HEK293 (cell line): ENCODE measurements at regions not wholly inside any gene's neighbourhood (a gene's known extent, or its start where the extent isn't known, plus 50 kb on each side); places are given as distances from the start of the nearest gene placed in this dataset.

ENCODE experiments used
- CTCF ChIA-PET: fragments of 350-600 bp; formaldehyde crosslinking; extraction: SDS; loops from one replicate; lab custom pipeline; 2021; ENCODE audit warnings: antibody characterized with exemption; lab: Yijun Ruan, JAX
- POLR2A ChIA-PET: fragments of 300-600 bp; formaldehyde crosslinking; extraction: SDS; loops from one replicate; lab custom pipeline; 2020; ENCODE audit warnings: antibody characterized with exemption, inconsistent platforms; lab: Yijun Ruan, JAX
- H3K27ac ChIP-seq: fragments of 200-500 bp; sonication (Bioruptor generic); 2 replicates; pipeline ENCODE4 v1.5.1; 2014; ENCODE audit warnings: low read depth, low read length, control low read depth, inconsistent platforms; ENCODE audit errors: extremely low read depth
- H3K36me3 ChIP-seq, 2 experiments: fragments of 200-500 bp in 1 of 2; sonication (Bioruptor generic) in 1 of 2; 1 replicate in 1 of 2; 2 replicates in 1 of 2; pipeline ENCODE4 v1.5.1; 2014 to 2017; ENCODE audit warnings: inconsistent platforms in 2 of 2, low read length in 2 of 2; ENCODE audit not compliant: control insufficient read depth in 2 of 2, insufficient read depth in 1 of 2
- H3K4me1 ChIP-seq: fragments of 200-500 bp; sonication (Bioruptor generic); 2 replicates; pipeline ENCODE4 v1.5.1; 2014; ENCODE audit warnings: mild to moderate bottlenecking, low read length, inconsistent platforms; ENCODE audit not compliant: control insufficient read depth, insufficient read depth
- H3K4me3 ChIP-seq: 2 replicates; pipeline ENCODE4 v1.5.1; 2011; ENCODE audit warnings: low read depth, mild to moderate bottlenecking, control low read depth, low read length, moderate library complexity
- H3K9me3 ChIP-seq: fragments of 200-500 bp; sonication (Bioruptor generic); 2 replicates; pipeline ENCODE4 v1.5.1; 2014; ENCODE audit warnings: low read depth, low read length, inconsistent platforms; ENCODE audit not compliant: control insufficient read depth, insufficient read depth
- GLIS1 ChIP-seq: fragments of 450-650 bp; formaldehyde crosslinking; IDR thresholded peaks from 2 replicates; pipeline ENCODE4 v1.5.1; 2016; ENCODE audit warnings: missing biosample characterization, missing genetic modification characterization
- INSM2 ChIP-seq: fragments of 450-650 bp; formaldehyde crosslinking; IDR thresholded peaks from 2 replicates; pipeline ENCODE4 v1.5.1; 2016; ENCODE audit warnings: missing biosample characterization, missing genetic modification characterization
- KLF10 ChIP-seq: fragments of 450-650 bp; IDR thresholded peaks from 2 replicates; pipeline ENCODE4 v1.5.1; 2018; ENCODE audit warnings: missing biosample characterization, mild to moderate bottlenecking, missing genetic modification characterization
- MZF1 ChIP-seq: fragments of 450-650 bp; formaldehyde crosslinking; IDR thresholded peaks from 2 replicates; pipeline ENCODE4 v1.5.1; 2017; ENCODE audit warnings: missing biosample characterization, missing genetic modification characterization, borderline replicate concordance
- OSR2 ChIP-seq: fragments of 450-650 bp; formaldehyde crosslinking; IDR thresholded peaks from 2 replicates; pipeline ENCODE4 v1.5.1; 2016; ENCODE audit warnings: missing biosample characterization, missing genetic modification characterization
- OVOL3 ChIP-seq: fragments of 450-650 bp; formaldehyde crosslinking; IDR thresholded peaks from 2 replicates; pipeline ENCODE4 v1.5.1; 2016; ENCODE audit warnings: missing biosample characterization, missing genetic modification characterization
- REPIN1 ChIP-seq: fragments of 450-650 bp; formaldehyde crosslinking; IDR thresholded peaks from 2 replicates; pipeline ENCODE4 v1.5.1; 2017; ENCODE audit warnings: missing biosample characterization, missing genetic modification characterization, low read depth
- SETDB1 ChIP-seq: IDR thresholded peaks from one replicate; pipeline ENCODE4 v1.6.1; 2017; ENCODE audit warnings: mild to moderate bottlenecking, low read length, moderate library complexity, mixed read lengths; ENCODE audit not compliant: insufficient read length
- YY2 ChIP-seq: fragments of 450-650 bp; formaldehyde crosslinking; IDR thresholded peaks from 2 replicates; pipeline ENCODE4 v1.5.1; 2016; ENCODE audit warnings: missing biosample characterization, missing genetic modification characterization
- ZBTB1 ChIP-seq: fragments of 450-650 bp; formaldehyde crosslinking; IDR thresholded peaks from 2 replicates; pipeline ENCODE4 v1.5.1; 2016; ENCODE audit warnings: missing biosample characterization, missing genetic modification characterization
- ZNF132 ChIP-seq: fragments of 450-650 bp; formaldehyde crosslinking; IDR thresholded peaks from 2 replicates; pipeline ENCODE4 v1.5.1; 2017; ENCODE audit warnings: missing biosample characterization, missing genetic modification characterization, borderline replicate concordance
- ZNF174 ChIP-seq: fragments of 450-650 bp; formaldehyde crosslinking; IDR thresholded peaks from 2 replicates; pipeline ENCODE4 v1.5.0; 2017; ENCODE audit warnings: missing biosample characterization, mild to moderate bottlenecking, missing genetic modification characterization
- ZNF239 ChIP-seq: fragments of 450-650 bp; formaldehyde crosslinking; IDR thresholded peaks from 2 replicates; pipeline ENCODE4 v1.5.1; 2016; ENCODE audit warnings: missing biosample characterization, missing genetic modification characterization
- ZNF274 ChIP-seq, 2 experiments: fragments of 200-500 bp in 1 of 2; fragments of 450-650 bp in 1 of 2; sonication (Bioruptor generic) in 1 of 2; formaldehyde crosslinking in 1 of 2; IDR thresholded peaks; 2 replicates each; pipeline versions ENCODE4 v1.5.1 to v1.6.1; 2014 to 2016; ENCODE audit warnings: borderline replicate concordance in 1 of 2, inconsistent platforms in 1 of 2, low read length in 1 of 2, missing biosample characterization in 1 of 2, missing genetic modification characterization in 1 of 2
- ZNF311 ChIP-seq: fragments of 450-650 bp; formaldehyde crosslinking; IDR thresholded peaks from 2 replicates; pipeline ENCODE4 v1.5.1; 2017; ENCODE audit warnings: missing biosample characterization, missing genetic modification characterization, borderline replicate concordance
- ZNF354C ChIP-seq: fragments of 450-650 bp; formaldehyde crosslinking; IDR thresholded peaks from 2 replicates; pipeline ENCODE4 v1.5.1; 2016; ENCODE audit warnings: missing biosample characterization, missing genetic modification characterization, low read depth, borderline replicate concordance
- ZNF394 ChIP-seq: fragments of 450-650 bp; formaldehyde crosslinking; IDR thresholded peaks from 2 replicates; pipeline ENCODE4 v1.5.1; 2016; ENCODE audit warnings: missing biosample characterization, missing genetic modification characterization, mild to moderate bottlenecking, moderate library complexity, borderline replicate concordance
- ZNF426 ChIP-seq: fragments of 450-650 bp; formaldehyde crosslinking; IDR thresholded peaks from 2 replicates; pipeline ENCODE4 v1.5.1; 2017; ENCODE audit warnings: missing biosample characterization, missing genetic modification characterization, mild to moderate bottlenecking, inconsistent platforms, moderate library complexity
- ZNF48 ChIP-seq: fragments of 450-650 bp; formaldehyde crosslinking; IDR thresholded peaks from 2 replicates; pipeline ENCODE4 v1.5.1; 2016; ENCODE audit warnings: missing biosample characterization, missing genetic modification characterization
- ZNF488 ChIP-seq: fragments of 450-650 bp; formaldehyde crosslinking; IDR thresholded peaks from 2 replicates; pipeline ENCODE4 v1.5.1; 2016; ENCODE audit warnings: missing biosample characterization, missing genetic modification characterization
- ZNF548 ChIP-seq: fragments of 450-650 bp; formaldehyde crosslinking; IDR thresholded peaks from 2 replicates; pipeline ENCODE4 v1.5.1; 2016; ENCODE audit warnings: missing biosample characterization, missing genetic modification characterization

GRCh38 chr1:38360807-38361206 is 314.2 kb upstream of the POU3F1 start:
- Histone ChIP-seq H3K9me3 (no peaks in the 10 kb centered on the region), H3K27ac (no peak overlapping the region), H3K36me3 (no peaks in the 10 kb centered on the region), H3K4me3 (no peak overlapping the region), H3K4me1 (no peaks in the 10 kb centered on the region)
- POLR2A ChIA-PET = no interaction called here
- TF ChIP-seq ZNF174 (tag by site-specific recombination) = no peak
- no peak for TF ChIP-seq GLIS1 (tag by site-specific recombination)
- TF ChIP-seq ZNF132 (tag by site-specific recombination) = no peak
- TF ChIP-seq ZNF548 (tag by site-specific recombination) = no peak
- CTCF ChIA-PET = no interaction called here

GRCh38 chr1:38353956-38354355 is 307.4 kb upstream of the POU3F1 start:
- CTCF ChIA-PET = interaction anchor here (0.6 kb wide), 1 partner anchor 352 kb away, joined by 3 read pairs; no protein-coding TSS in a partner anchor
- H3K36me3 ChIP-seq = no peaks in the 10 kb centered on the region
- no peak overlapping the region for H3K4me3 ChIP-seq
- H3K4me1 ChIP-seq = no peaks in the 10 kb centered on the region
- POLR2A ChIA-PET = no interaction called here
- no peaks in the 10 kb centered on the region for H3K9me3 ChIP-seq
- H3K27ac ChIP-seq = no peak overlapping the region
- no peak for TF ChIP-seq KLF10 (tag by site-specific recombination)
- no peak for TF ChIP-seq ZNF354C (tag by site-specific recombination)

- no peak for TF ChIP-seq OSR2 (tag by site-specific recombination)
- no peak for TF ChIP-seq MZF1
- no peak for TF ChIP-seq ZNF426 (tag by site-specific recombination)
- no peak for TF ChIP-seq ZNF274 (IDR thresholded peaks at IDR 0.05; ENCODE audit: low read length)
- TF ChIP-seq ZNF274 (tag by site-specific recombination; IDR thresholded peaks at IDR 0.05; ENCODE audit: borderline replicate concordance) = no peak
- ChIA-PET POLR2A (no interaction called here), CTCF (interaction anchor here (0.6 to 0.8 kb wide), 2 partner anchors 324 to 377 kb away, joined by 3 read pairs; no protein-coding TSS in a partner anchor)
- Histone ChIP-seq H3K27ac (no peak overlapping the region), H3K4me1 (no peaks in the 10 kb centered on the region), H3K9me3 (no peaks in the 10 kb centered on the region), H3K36me3 (no peaks in the 10 kb centered on the region), H3K4me3 (no peak overlapping the region)
These were observed 306.3 kb upstream of the POU3F1 start for GRCh38 chr1:38352869-38353268.

GRCh38 chr1:38347446-38348175 is 301.0 kb upstream of the POU3F1 start:
- ChIA-PET CTCF (no interaction called here), POLR2A (no interaction called here)
- H3K4me3 ChIP-seq = no peak overlapping the region
- TF ChIP-seq SETDB1 (peak; percentile 43), ZBTB1 (tag by site-specific recombination) (no peak)
- no peaks in the 10 kb centered on the region for H3K9me3 ChIP-seq
- H3K36me3 ChIP-seq = no peaks in the 10 kb centered on the region
- H3K4me1 ChIP-seq = no peaks in the 10 kb centered on the region
- H3K27ac ChIP-seq = no peak overlapping the region

GRCh38 chr1:38344716-38345115 is 298.1 kb upstream of the POU3F1 start:
- no peaks in the 10 kb centered on the region for H3K36me3 ChIP-seq
- no peaks in the 10 kb centered on the region for H3K4me1 ChIP-seq
- no peak overlapping the region for H3K4me3 ChIP-seq
- H3K9me3 ChIP-seq = no peaks in the 10 kb centered on the region
- CTCF ChIA-PET = interaction anchor here (0.6 kb wide), 1 partner anchor 55 kb away, joined by 3 read pairs; no protein-coding TSS in a partner anchor
- TF ChIP-seq ZNF394 (no peak), YY2 (tag by site-specific recombination) (no peak), ZNF239 (no peak), ZNF488 (no peak), ZNF311 (tag by site-specific recombination) (no peak), REPIN1 (tag by site-specific recombination) (no peak), OVOL3 (tag by site-specific recombination) (no peak), ZNF48 (tag by site-specific recombination) (no peak), ZNF132 (tag by site-specific recombination) (no peak), INSM2 (tag by site-specific recombination) (no peak)
- H3K27ac ChIP-seq = no peak overlapping the region
- POLR2A ChIA-PET = no interaction called here
